OCI-LY3 (cell line): ENCODE measurements at regions not wholly inside any gene's neighbourhood (a gene's known extent, or its start where the extent isn't known, plus 50 kb on each side); places are given as distances from the start of the nearest gene placed in this dataset.

Source experiments
- H2AFZ ChIP-seq: fragments of 200-600, 300-600 bp; shearing (Covaris generic); 2 replicates; pipeline ENCODE4 v1.6.0; 2014; ENCODE audit warnings: antibody characterized with exemption, low read depth, low read length
- H3K27ac ChIP-seq: fragments of 200-600, 300-600 bp; sonication (generic); 2 replicates; pipeline ENCODE4 v1.5.1; 2014; ENCODE audit warnings: mild to moderate bottlenecking, low read length, moderate library complexity, mixed read lengths
- H3K27me3 ChIP-seq: fragments of 200-600, 300-600 bp; sonication (generic); 2 replicates; pipeline ENCODE4 v1.6.1; 2014; ENCODE audit warnings: low read depth, low read length, mixed read lengths
- H3K36me3 ChIP-seq: fragments of 200-600, 300-600 bp; sonication (generic); replicated peaks from 2 replicates; pipeline ENCODE3; 2014; ENCODE audit warnings: low read depth, low read length, mixed read lengths
- H3K4me1 ChIP-seq: fragments of 300-600, 200-600 bp; sonication (generic); 2 replicates; pipeline ENCODE4 v1.6.1; 2014; ENCODE audit warnings: low read length, mixed read lengths
- H3K4me2 ChIP-seq: fragments of 200-600, 300-600 bp; sonication (generic); 2 replicates; pipeline ENCODE4 v1.6.1; 2014; ENCODE audit warnings: low read length, mixed read lengths
- H3K4me3 ChIP-seq: fragments of 300-600, 200-600 bp; sonication (generic); 2 replicates; pipeline ENCODE4 v1.5.1; 2014; ENCODE audit warnings: antibody characterized with exemption, mild to moderate bottlenecking, low read length, moderate library complexity
- H3K79me2 ChIP-seq: fragments of 300-600, 200-600 bp; shearing (Covaris generic); 2 replicates; pipeline ENCODE4 v1.6.1; 2014; ENCODE audit warnings: mild to moderate bottlenecking, low read length, mixed read lengths
- H3K9ac ChIP-seq: fragments of 300-600, 200-600 bp; shearing (Covaris generic); 2 replicates; pipeline ENCODE4 v1.6.0; 2014; ENCODE audit warnings: mild to moderate bottlenecking, low read length, moderate library complexity
- H3K9me3 ChIP-seq: fragments of 200-600, 300-600 bp; shearing (Covaris generic); 2 replicates; pipeline ENCODE4 v1.6.1; 2014; ENCODE audit warnings: low read length, mixed read lengths; ENCODE audit not compliant: insufficient read depth
- H4K20me1 ChIP-seq: fragments of 200-600, 300-600 bp; sonication (generic); 2 replicates; pipeline ENCODE4 v1.6.1; 2016; ENCODE audit warnings: low read length, mixed read lengths; ENCODE audit not compliant: insufficient read depth
- CTCF ChIP-seq: fragments of 200-600, 300-600 bp; sonication (generic); IDR thresholded peaks from 2 replicates; pipeline ENCODE4 v1.5.1; 2014; ENCODE audit warnings: antibody characterized with exemption, low read length, low read depth
- EZH2phosphoT487 ChIP-seq: fragments of 200-600 bp; shearing (Covaris generic); IDR thresholded peaks from 2 replicates; pipeline ENCODE4 v1.6.1; 2018; ENCODE audit warnings: antibody characterized with exemption, mixed run types, low read depth

GRCh38 chr12:53817021-53817389 is 65.2 kb upstream of the CISTR start:
- Histone ChIP-seq H3K4me1 (no peaks in the 10 kb centered on the region), H3K4me3 (no peak overlapping the region), H3K27ac (no peak overlapping the region), H3K27me3 (peaks cover 59% of the 10 kb centered on the region), H2AFZ (no peak overlapping the region), H3K36me3 (no peaks in the 10 kb centered on the region), H3K4me2 (no peak overlapping the region), H3K79me2 (no peaks in the 10 kb centered on the region), H4K20me1 (no peaks in the 10 kb centered on the region), H3K9me3 (no peaks in the 10 kb centered on the region), H3K9ac (no peak overlapping the region)
- TF ChIP-seq CTCF, result no peak
- TF ChIP-seq EZH2phosphoT487, result no peak

- Histone ChIP-seq H4K20me1 (no peaks in the 10 kb centered on the region), H3K4me2 (no peak overlapping the region), H3K4me1 (no peaks in the 10 kb centered on the region), H3K79me2 (no peaks in the 10 kb centered on the region), H3K27me3 (peaks cover 68% of the 10 kb centered on the region), H3K36me3 (no peaks in the 10 kb centered on the region), H2AFZ (no peak overlapping the region), H3K9ac (no peak overlapping the region), H3K9me3 (no peaks in the 10 kb centered on the region), H3K27ac (no peak overlapping the region), H3K4me3 (no peak overlapping the region)
- no peak for TF ChIP-seq CTCF
- TF ChIP-seq EZH2phosphoT487, result no peak
Observed at GRCh38 chr12:53820514-53821306, 68.9 kb upstream of the CISTR start.

- no peaks in the 10 kb centered on the region for H3K4me1 ChIP-seq
- no peaks in the 10 kb centered on the region for H3K79me2 ChIP-seq
- peaks cover 40% of the 10 kb centered on the region for H3K27me3 ChIP-seq
- H3K4me2 ChIP-seq, result no peak overlapping the region
- no peak overlapping the region for H3K27ac ChIP-seq
- TF ChIP-seq CTCF (no peak), EZH2phosphoT487 (no peak)
- no peak overlapping the region for H3K9ac ChIP-seq
- H3K4me3 ChIP-seq, result no peak overlapping the region
- no peaks in the 10 kb centered on the region for H4K20me1 ChIP-seq
- H3K9me3 ChIP-seq, result no peaks in the 10 kb centered on the region
- no peak overlapping the region for H2AFZ ChIP-seq
- no peaks in the 10 kb centered on the region for H3K36me3 ChIP-seq
Observed at GRCh38 chr12:53824001-53824712, 72.4 kb upstream of the CISTR start.

GRCh38 chr12:53825246-53826081 is 73.7 kb upstream of the CISTR start:
- H3K79me2 ChIP-seq, result no peaks in the 10 kb centered on the region
- H3K27ac ChIP-seq, result no peak overlapping the region
- H3K9me3 ChIP-seq, result no peaks in the 10 kb centered on the region
- H3K27me3 ChIP-seq, result peaks cover 28% of the 10 kb centered on the region
- no peak overlapping the region for H3K4me2 ChIP-seq
- H4K20me1 ChIP-seq, result no peaks in the 10 kb centered on the region
- H2AFZ ChIP-seq, result no peak overlapping the region
- no peak for TF ChIP-seq CTCF
- no peak for TF ChIP-seq EZH2phosphoT487
- no peaks in the 10 kb centered on the region for H3K4me1 ChIP-seq
- no peak overlapping the region for H3K4me3 ChIP-seq
- no peak overlapping the region for H3K9ac ChIP-seq
- no peaks in the 10 kb centered on the region for H3K36me3 ChIP-seq
